SK-N-SH treated with all-trans-retinoic acid at 6 μM for 48 hours (cell line): ENCODE measurements at regions not wholly inside any gene's neighbourhood (a gene's known extent, or its start where the extent isn't known, plus 50 kb on each side); places are given as distances from the start of the nearest gene placed in this dataset.

Experiments
- ATAC-seq: fragments of 200-7000 bp; cut with Tn5 transposase; 3 replicates; pipeline ENCODE4 v1.9.1; 2020; ENCODE audit warnings: mild to moderate bottlenecking, moderate library complexity
- ARNTL ChIP-seq: fragments of 450-650 bp; formaldehyde crosslinking; IDR thresholded peaks from 2 replicates; pipeline ENCODE4 v1.5.0; 2020; ENCODE audit warnings: low read depth, mild to moderate bottlenecking, moderate library complexity, borderline replicate concordance
- BACH2 ChIP-seq: fragments of 250-450 bp; sonication (Bioruptor Pico); IDR thresholded peaks from 2 replicates; pipeline ENCODE4 v1.9.0; 2021; ENCODE audit warnings: mild to moderate bottlenecking, borderline replicate concordance
- CREB5 ChIP-seq: fragments of 250-450 bp; sonication (Bioruptor Pico); IDR thresholded peaks from 2 replicates; pipeline ENCODE4 v1.5.1; 2020; ENCODE audit warnings: low read depth, mild to moderate bottlenecking, moderate library complexity
- CSDC2 ChIP-seq: fragments of 250-450 bp; sonication (Bioruptor Pico); IDR thresholded peaks from 2 replicates; pipeline ENCODE4 v1.5.0; 2020; ENCODE audit warnings: mild to moderate bottlenecking, moderate library complexity
- CSRNP3 ChIP-seq: fragments of 250-450 bp; sonication (Bioruptor Pico); IDR thresholded peaks from 2 replicates; pipeline ENCODE4 v1.5.1; 2021; ENCODE audit warnings: mild to moderate bottlenecking, moderate library complexity
- ESRRG ChIP-seq: fragments of 250-450 bp; sonication (Bioruptor Pico); IDR thresholded peaks from 2 replicates; pipeline ENCODE4 v1.6.1; 2021; ENCODE audit warnings: mild to moderate bottlenecking
- GLIS3 ChIP-seq: fragments of 250-450 bp; sonication (Bioruptor Pico); IDR thresholded peaks from 2 replicates; pipeline ENCODE4 v1.5.0; 2020; ENCODE audit warnings: mild to moderate bottlenecking, moderate library complexity
- ISL1 ChIP-seq: fragments of 250-450 bp; sonication (Bioruptor Pico); IDR thresholded peaks from 2 replicates; pipeline ENCODE4 v2.1.2; 2022; ENCODE audit warnings: mild to moderate bottlenecking, moderate library complexity
- OSR1 ChIP-seq: fragments of 250-450 bp; sonication (Bioruptor Pico); IDR thresholded peaks from 2 replicates; pipeline ENCODE4 v1.8.0; 2022; ENCODE audit warnings: moderate library complexity, mild to moderate bottlenecking, inconsistent platforms
- PPARA ChIP-seq: fragments of 250-450 bp; sonication (Bioruptor Pico); IDR thresholded peaks from 2 replicates; pipeline ENCODE4 v1.5.0; 2020; ENCODE audit warnings: mild to moderate bottlenecking, borderline replicate concordance
- RARB ChIP-seq: fragments of 250-450 bp; sonication (Bioruptor Pico); IDR thresholded peaks from 2 replicates; pipeline ENCODE4 v1.8.0; 2021; ENCODE audit warnings: mild to moderate bottlenecking, moderate library complexity
- SNAI2 ChIP-seq: fragments of 250-450 bp; sonication (Bioruptor Pico); IDR thresholded peaks from 2 replicates; pipeline ENCODE4 v1.5.0; 2020; ENCODE audit warnings: mild to moderate bottlenecking, moderate library complexity
- TCF4 ChIP-seq: fragments of 250-450 bp; sonication (Bioruptor Pico); IDR thresholded peaks from 2 replicates; pipeline ENCODE4 v1.8.0; 2021; ENCODE audit warnings: mild to moderate bottlenecking, moderate library complexity, borderline replicate concordance
- TOX ChIP-seq: fragments of 250-450 bp; sonication (Bioruptor Pico); IDR thresholded peaks from 2 replicates; pipeline ENCODE4 v1.8.0; 2021; ENCODE audit warnings: mild to moderate bottlenecking, moderate library complexity, borderline replicate concordance
- TSHZ2 ChIP-seq: fragments of 250-450 bp; sonication (Bioruptor Pico); IDR thresholded peaks from 2 replicates; pipeline ENCODE4 v1.5.0; 2020; ENCODE audit warnings: mild to moderate bottlenecking, moderate library complexity
- ZC3H10 ChIP-seq: fragments of 250-450 bp; sonication (Bioruptor Pico); IDR thresholded peaks from 2 replicates; pipeline ENCODE4 v1.5.1; 2021; ENCODE audit warnings: mild to moderate bottlenecking, moderate library complexity
- ZFP3 ChIP-seq: fragments of 250-450 bp; sonication (Bioruptor Pico); IDR thresholded peaks from 2 replicates; pipeline ENCODE4 v1.5.0; 2020; ENCODE audit warnings: mild to moderate bottlenecking, moderate library complexity
- ZFP30 ChIP-seq: fragments of 450-650 bp; formaldehyde crosslinking; IDR thresholded peaks from 2 replicates; pipeline ENCODE4 v1.5.0; 2022; ENCODE audit warnings: mild to moderate bottlenecking, moderate library complexity
- ZNF565 ChIP-seq: fragments of 450-650 bp; formaldehyde crosslinking; conservative IDR thresholded peaks from 2 replicates; pipeline ENCODE4 v1.5.0; 2020; ENCODE audit warnings: low read depth, mild to moderate bottlenecking, moderate library complexity
- ZNF70 ChIP-seq: fragments of 450-650 bp; formaldehyde crosslinking; IDR thresholded peaks from 2 replicates; pipeline ENCODE4 v1.5.0; 2020; ENCODE audit warnings: mild to moderate bottlenecking, moderate library complexity
- ZNF8 ChIP-seq: fragments of 450-650 bp; formaldehyde crosslinking; IDR thresholded peaks from 2 replicates; pipeline ENCODE4 v1.5.0; 2020; ENCODE audit warnings: mild to moderate bottlenecking, moderate library complexity
- TF ChIP-seq, protein P1 (sequence below): fragments of 250-450 bp; sonication (Bioruptor Pico); IDR thresholded peaks from 2 replicates; pipeline ENCODE4 v1.8.0; 2020; ENCODE audit warnings: mild to moderate bottlenecking, moderate library complexity, borderline replicate concordance

DNA sequence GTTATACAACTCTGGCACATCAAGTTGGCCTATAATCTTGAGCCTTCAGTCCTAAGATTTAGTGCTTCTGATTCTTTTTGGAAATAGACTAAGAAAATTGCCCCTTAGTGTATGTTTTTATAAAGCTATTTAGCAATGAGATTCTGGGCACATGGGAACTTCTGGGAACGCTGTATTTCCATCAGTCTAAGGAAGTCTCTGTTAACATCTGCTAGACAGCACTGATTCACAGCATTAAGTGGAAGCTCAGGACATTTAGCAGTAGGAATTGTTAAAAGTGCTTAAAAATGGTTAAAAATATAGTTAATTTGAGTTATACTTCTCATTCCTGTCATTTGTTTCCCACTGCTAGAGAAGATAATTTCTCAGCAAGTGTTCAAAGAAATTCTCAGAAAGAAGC is 579.1 kb downstream of the SLC16A7 start:
- no peak for ATAC-seq
- TF ChIP-seq ESRRG (no peak), PPARA (CRISPR knock-in tag) (no peak), CREB5 (CRISPR knock-in tag) (no peak)

GRCh38 chr12:60176891-60177290 is 581.1 kb downstream of the SLC16A7 start:
- no peak for ATAC-seq
- no peak for TF ChIP-seq CREB5 (CRISPR knock-in tag)
- TF ChIP-seq ZC3H10 (CRISPR knock-in tag): no peak
- no peak for TF ChIP-seq CSDC2 (CRISPR knock-in tag)
- TF ChIP-seq OSR1 (CRISPR knock-in tag): no peak
- no peak for TF ChIP-seq ZNF565
- TF ChIP-seq ESRRG: no peak
- no peak for TF ChIP-seq ISL1 (CRISPR knock-in tag)
- TF ChIP-seq ZFP30 (CRISPR knock-in tag): no peak
- no peak for TF ChIP-seq ARNTL
- no peak for TF ChIP-seq ZNF70 (CRISPR knock-in tag)
- TF ChIP-seq GLIS3 (CRISPR knock-in tag): no peak
- no peak for TF ChIP-seq SNAI2 (CRISPR knock-in tag)
- no peak for TF ChIP-seq TSHZ2 (CRISPR knock-in tag)
- TF ChIP-seq, protein P1, sequence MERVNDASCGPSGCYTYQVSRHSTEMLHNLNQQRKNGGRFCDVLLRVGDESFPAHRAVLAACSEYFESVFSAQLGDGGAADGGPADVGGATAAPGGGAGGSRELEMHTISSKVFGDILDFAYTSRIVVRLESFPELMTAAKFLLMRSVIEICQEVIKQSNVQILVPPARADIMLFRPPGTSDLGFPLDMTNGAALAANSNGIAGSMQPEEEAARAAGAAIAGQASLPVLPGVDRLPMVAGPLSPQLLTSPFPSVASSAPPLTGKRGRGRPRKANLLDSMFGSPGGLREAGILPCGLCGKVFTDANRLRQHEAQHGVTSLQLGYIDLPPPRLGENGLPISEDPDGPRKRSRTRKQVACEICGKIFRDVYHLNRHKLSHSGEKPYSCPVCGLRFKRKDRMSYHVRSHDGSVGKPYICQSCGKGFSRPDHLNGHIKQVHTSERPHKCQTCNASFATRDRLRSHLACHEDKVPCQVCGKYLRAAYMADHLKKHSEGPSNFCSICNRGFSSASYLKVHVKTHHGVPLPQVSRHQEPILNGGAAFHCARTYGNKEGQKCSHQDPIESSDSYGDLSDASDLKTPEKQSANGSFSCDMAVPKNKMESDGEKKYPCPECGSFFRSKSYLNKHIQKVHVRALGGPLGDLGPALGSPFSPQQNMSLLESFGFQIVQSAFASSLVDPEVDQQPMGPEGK (CRISPR knock-in tag): no peak
- TF ChIP-seq BACH2 (CRISPR knock-in tag): no peak
- TF ChIP-seq ZNF8: no peak
- no peak for TF ChIP-seq PPARA (CRISPR knock-in tag)
- TF ChIP-seq CSRNP3 (CRISPR knock-in tag): no peak

DNA sequence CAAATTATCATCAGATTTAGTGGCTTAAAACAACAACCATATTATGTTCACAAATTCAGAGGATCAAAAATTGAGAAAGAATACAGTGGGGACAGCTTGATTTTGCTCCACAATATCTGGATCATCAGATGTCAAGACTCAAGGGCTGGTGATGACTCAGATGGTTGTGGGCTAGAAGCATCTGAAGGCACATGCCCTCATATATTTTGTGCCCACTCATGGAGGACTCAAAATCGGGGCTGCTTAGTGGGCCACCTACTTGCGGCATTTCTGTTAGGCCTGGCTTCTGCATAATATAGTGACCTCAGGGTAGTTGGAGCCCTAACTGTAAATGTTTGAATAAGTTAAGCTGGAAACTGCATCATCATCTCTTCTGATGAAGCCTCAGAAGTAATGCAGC is 584.5 kb downstream of the SLC16A7 start:
- TF ChIP-seq PPARA (CRISPR knock-in tag): no peak
- no peak for TF ChIP-seq RARB (CRISPR knock-in tag)
- no peak for TF ChIP-seq CREB5 (CRISPR knock-in tag)
- no peak for TF ChIP-seq TOX (CRISPR knock-in tag)
- no peak for TF ChIP-seq TCF4 (CRISPR knock-in tag)
- no peak for TF ChIP-seq SNAI2 (CRISPR knock-in tag)
- TF ChIP-seq TSHZ2 (CRISPR knock-in tag): no peak
- no peak for TF ChIP-seq ZC3H10 (CRISPR knock-in tag)
- no peak for TF ChIP-seq ZNF70 (CRISPR knock-in tag)
- TF ChIP-seq, protein P1 (CRISPR knock-in tag): no peak
- no peak for TF ChIP-seq ZNF565
- no peak for TF ChIP-seq ARNTL
- no peak for TF ChIP-seq OSR1 (CRISPR knock-in tag)
- no peak for TF ChIP-seq ZFP3 (CRISPR knock-in tag)
- TF ChIP-seq ESRRG: no peak
- no peak for TF ChIP-seq BACH2 (CRISPR knock-in tag)
- no peak for ATAC-seq
